ENCODE measurements at regions not wholly inside any gene's neighbourhood (a gene's known extent, or its start where the extent isn't known, plus 50 kb on each side); places are given as distances from the start of the nearest gene placed in this dataset.

DNA sequence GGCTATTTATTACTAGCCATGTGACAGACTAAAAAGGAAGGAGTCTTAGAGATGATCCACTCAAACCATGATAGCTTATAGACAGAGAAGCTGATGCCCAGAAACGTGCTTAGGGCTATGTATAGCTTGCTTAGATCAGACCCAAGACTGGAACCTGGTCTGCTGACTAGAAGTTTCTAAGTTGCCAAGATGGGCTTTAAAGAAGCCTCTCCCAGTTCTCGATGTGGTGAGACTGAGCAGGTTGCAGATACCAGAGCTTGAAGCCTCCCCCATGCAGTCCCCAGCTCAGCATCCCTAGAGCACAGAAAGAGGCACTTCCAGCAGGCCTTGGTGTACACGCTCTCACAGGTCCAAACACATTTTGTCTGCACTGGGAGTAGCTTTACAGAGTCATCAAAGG, 51.1 kb upstream of the ATP10B start:
- Mint-ChIP-seq H3K4me1 (ENCODE audit: low read depth) (no peaks in the 10 kb centered on the region), H3K27me3 (ENCODE audit: low read depth) (no peaks in the 10 kb centered on the region), H3K9me3 (no peaks in the 10 kb centered on the region), H3K36me3 (ENCODE audit: insufficient read depth) (no peaks in the 10 kb centered on the region), H3K4me3 (no peak overlapping the region)
- DNase-seq: no peak
- ATAC-seq: no peak

All from activated T-cell treated with anti-CD3 and anti-CD28 coated beads, Interleukin-2, amount 50 U/mL, for 4 hours (primary cell).